ENCODE measurements at regions not wholly inside any gene's neighbourhood (a gene's known extent, or its start where the extent isn't known, plus 50 kb on each side); places are given as distances from the start of the nearest gene placed in this dataset.
"Not testable (repeated sequence)": the region's sequence is repeated elsewhere in the genome, so short reads cannot be mapped to it uniquely, and the experiment has no call there.

GRCh38 chr1:166695115-166695514 is 144.2 kb upstream of the POGK start:
- DNase-seq (ENCODE audit: low spot score) = no peak

GRCh38 chr1:166695834-166696233 is 143.4 kb upstream of the POGK start:
- DNase-seq (ENCODE audit: low spot score) = not testable (repeated sequence)

DNA sequence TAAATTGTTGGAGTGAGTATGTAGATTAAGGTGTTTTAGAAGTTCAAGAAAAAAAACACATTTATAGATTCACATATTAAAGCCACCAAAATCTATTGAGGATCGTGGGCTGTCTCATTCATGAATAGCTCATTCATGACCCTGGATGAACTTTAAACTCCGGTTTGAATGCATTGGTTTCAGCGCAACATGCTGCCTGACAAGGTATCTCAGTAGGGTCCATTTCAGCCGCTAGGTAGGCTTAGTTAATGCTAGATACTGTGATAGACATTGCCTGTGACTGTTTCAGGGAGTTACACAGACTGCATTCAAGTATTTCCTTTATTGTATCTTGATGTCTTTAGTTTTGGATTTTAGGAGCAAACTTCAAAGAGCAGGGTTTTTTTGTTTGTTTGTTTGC is 140.5 kb upstream of the POGK start:
- DNase-seq (ENCODE audit: low spot score) = no peak

- DNase-seq (ENCODE audit: low spot score) = no peak
These were observed 139.7 kb upstream of the POGK start for GRCh38 chr1:166699613-166700012.

- no peak for DNase-seq (ENCODE audit: low spot score)
These were observed 138.6 kb upstream of the POGK start for GRCh38 chr1:166700696-166701095.

DNA sequence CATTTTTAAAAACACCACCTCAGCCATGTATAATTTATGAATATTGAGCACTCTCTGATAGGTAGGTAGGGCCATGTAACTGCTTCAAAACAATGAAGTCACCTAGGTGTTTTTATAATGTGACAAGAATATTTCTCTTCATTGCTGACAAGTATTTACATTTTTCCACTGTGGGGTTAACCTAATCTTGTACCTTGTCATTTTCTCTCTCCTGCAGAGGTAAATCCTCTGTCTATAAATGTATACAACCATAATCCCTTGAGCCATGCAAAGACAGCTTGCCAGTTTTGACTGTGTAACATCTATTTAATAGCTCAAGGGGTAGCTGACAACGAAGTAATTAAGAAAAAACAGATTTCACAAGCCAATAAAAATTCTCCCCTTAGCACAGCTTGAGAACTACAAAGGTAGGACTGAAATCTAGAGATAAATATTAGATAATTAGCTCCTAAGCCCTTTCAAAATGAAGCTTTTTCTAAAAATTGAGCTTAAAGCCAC is 137.6 kb upstream of the POGK start:
- no peak for DNase-seq (ENCODE audit: low spot score)

GRCh38 chr1:166703141-166703540 is 136.1 kb upstream of the POGK start:
- DNase-seq (ENCODE audit: low spot score) = no peak

GRCh38 chr1:166703726-166704462 is 135.4 kb upstream of the POGK start:
- no peak for DNase-seq (ENCODE audit: low spot score)

DNA sequence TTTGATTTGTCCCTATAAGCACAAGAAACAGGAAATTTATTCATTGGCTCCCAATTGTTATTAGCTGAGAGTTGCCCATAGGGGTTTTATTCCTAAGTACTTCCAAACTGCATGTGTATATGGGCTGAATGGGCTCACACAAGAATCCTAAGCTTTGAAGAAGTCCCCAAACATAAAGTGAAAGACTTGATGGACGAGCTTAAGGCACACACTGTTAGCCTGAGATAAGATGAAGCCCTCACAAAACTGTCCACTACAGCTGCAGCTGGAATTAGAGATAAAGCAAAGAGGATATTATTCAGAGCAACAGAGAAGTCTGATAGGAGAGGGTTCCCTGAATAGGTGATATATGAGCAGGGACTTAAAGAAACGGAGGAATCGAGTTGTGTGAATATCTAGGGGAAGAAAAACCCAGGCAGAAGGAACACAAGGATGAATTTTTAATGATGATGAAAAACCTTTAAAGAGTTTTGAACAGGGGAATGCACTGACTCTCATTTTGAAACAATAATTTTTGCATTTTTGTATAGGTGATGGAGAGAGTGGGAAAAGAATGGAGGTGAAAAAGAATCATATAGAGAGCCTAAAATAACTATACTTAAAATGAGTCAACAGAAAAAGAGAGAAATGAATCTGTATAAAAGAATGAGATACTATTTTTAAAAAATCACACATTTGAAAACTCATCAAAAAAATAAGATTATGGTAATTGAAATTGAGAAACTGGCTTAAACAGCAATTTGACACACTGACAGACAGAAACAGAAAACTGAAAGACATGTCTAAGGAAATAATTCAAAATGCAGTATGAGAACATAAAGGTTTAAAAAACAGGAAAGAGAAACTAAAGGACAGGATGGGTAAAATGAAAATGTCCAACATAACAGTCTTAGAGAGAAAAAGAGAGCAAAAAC is 133.6 kb upstream of the POGK start:
- no peak for DNase-seq (ENCODE audit: low spot score)

DNA sequence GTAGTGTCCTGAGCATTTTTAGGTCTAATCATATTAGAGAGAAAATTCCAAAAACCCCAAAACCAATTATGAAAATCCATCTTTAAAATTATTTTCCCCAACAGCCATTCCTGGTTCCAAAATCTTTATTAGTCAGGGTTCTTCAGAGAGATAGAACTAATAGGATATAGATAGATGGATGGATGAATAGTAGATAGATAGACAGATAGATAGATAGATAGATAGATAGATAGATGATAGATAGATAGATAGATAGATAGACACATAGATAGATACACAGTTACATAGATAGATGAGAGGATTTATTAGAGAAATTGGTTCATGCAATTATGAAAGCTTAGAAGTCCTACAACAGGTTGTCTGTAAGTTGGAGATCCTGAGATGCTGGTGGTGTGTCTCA is 122.7 kb upstream of the POGK start:
- DNase-seq (ENCODE audit: low spot score) = no peak

- DNase-seq (ENCODE audit: low spot score) = no peak
These were observed 118.1 kb upstream of the POGK start for GRCh38 chr1:166721145-166721544.

GRCh38 chr1:166730299-166730888 is 108.9 kb upstream of the POGK start:
- no peak for DNase-seq (ENCODE audit: low spot score)

DNA sequence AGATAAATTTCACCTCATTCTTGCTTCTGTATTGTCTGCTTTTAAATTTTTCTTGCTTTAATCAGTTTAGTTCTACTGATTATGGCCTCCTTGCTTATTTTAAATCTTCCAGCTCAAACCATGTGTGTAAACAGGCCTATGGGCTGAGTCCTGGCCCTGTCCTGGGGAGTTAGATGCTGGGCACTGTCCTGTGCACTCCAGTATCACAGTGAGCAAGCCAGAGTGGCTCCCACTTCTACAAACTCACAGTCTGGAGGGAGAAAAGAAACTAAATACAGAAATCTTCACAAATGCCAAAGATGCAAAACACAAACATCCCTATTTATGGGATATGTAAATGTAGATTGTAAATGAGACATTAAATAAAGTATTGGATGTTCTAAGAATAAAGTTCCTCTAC is 101.1 kb upstream of the POGK start:
- DNase-seq (ENCODE audit: low spot score) = no peak

DNA sequence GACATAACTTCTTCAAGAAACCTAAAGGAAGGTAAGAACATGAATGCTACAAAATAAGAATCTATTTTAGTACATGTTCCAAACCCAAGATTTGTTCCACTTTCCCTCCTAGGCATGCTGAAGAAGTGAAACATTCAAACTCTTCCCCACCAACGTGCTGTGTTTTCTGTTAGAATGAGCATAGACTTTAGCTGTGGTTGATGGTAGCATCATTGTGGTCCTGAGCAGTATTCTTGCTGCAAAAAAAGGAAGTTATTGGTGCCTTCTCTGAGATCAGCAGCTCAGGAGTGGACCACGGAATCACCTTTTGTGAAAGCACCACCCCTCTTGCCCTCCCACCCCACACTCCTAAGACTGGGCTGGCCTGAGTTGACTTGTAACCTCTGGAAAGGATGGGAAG is 100.4 kb upstream of the POGK start:
- DNase-seq (ENCODE audit: low spot score) = no peak

DNA sequence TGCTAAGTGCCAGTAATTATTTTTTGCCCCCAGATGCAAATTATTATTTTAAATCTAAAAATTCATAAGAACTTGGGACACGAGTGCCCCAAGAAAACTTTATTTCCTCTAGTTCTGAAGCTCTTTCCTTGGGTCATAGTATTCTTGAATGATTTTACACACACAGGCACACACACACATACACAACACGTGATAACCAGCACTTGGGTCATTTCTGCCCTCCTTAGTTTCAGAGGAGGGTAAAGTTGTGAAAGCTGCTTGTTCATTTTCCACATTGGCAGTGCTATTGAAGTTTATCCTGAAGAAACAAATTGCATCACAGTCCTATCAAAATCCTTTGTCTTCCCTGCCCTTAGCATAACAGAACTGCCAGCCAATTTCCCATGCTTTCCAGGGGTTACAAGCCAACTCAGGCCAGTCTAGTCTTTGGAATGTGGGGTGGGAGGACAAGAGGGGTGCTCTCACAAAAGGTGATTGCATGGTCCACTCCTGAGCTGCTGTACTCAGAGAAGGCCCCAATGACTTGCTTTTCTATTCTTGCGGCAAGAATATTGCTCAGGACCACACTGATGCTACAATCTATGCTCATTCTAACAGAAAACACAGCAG is 98.5 kb upstream of the POGK start:
- DNase-seq (ENCODE audit: low spot score) = no peak

DNA sequence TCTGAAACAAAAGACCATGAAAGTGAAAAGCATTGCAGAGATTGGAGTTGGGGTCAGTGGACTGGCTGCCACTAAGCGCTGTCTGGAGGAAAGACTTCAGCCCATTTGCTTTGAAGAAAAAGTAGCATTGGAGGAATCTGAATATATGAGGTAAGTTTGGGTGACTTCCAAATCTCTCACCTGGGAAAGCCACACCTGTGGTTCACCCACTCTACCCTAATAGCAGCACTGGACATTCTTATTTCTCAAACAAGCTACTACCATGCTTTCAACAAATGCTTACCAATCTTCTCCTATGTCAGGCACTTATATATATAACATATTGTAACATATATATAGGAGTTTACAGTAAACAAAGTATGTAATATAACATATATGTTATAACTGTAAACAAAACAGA is 76.0 kb upstream of the POGK start:
- DNase-seq (ENCODE audit: low spot score) = no peak

DNA sequence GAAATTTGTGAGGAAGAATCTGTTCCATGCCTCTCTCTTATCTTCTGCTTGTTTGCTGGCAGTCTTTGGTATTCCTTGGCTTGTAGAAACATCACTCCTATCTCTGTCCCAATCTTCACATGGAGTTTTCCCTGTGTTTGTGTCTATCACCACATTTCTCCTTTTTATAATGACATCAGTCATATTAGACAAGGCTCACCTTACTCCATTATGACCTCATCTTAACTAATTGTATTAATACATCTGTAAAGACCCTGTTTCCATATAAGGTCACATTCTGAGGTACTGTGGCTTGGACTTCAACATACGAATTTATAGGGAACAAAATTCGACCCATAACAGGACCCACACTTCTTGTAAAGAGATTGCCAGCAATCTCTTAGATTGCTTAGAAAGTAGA is 72.3 kb upstream of the POGK start:
- DNase-seq (ENCODE audit: low spot score) = no peak

GRCh38 chr1:166784646-166785045 is 54.6 kb upstream of the POGK start:
- DNase-seq (ENCODE audit: low spot score) = not testable (repeated sequence)

GRCh38 chr1:166785987-166786386 is 53.3 kb upstream of the POGK start:
- no peak for DNase-seq (ENCODE audit: low spot score)

DNA sequence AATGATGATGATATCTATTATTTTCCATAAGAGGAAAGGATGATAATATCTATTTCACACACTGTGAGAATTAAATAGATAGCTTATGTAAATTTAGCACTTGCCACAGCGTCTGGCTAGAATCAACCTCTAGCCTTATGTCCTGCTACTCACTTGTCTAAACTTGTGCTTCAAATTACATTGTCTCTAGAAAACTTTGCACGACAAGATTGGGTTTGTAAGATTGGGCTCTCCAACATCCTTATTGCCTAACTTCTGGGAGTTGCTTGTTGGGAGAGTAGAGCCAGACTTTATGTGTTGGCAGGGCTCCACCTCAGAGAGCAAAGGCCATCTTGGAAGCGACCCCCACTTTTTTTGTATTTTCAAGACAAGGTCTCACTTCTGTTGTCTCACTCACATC is 50.0 kb upstream of the POGK start:
- no peak for DNase-seq (ENCODE audit: low spot score)

All from CD4-positive, alpha-beta T cell treated with Interleukin-6 at 100 ng/mL for 8 hours (primary cell).